Spleen (tissue), 11 donors: ENCODE measurements at regions not wholly inside any gene's neighbourhood (a gene's known extent, or its start where the extent isn't known, plus 50 kb on each side); places are given as distances from the start of the nearest gene placed in this dataset.

Experiments
- DNase-seq: peaks from one replicate; pipeline ENCODE4 v3.0.0-alpha.2; 2020
- H3K27ac ChIP-seq, 8 donors: fragments of 200-600 bp; sonication (generic) in 7 of 8; 1 replicate in 4 of 8; 2 replicates in 4 of 8; pipeline versions ENCODE4 v1.5.0 to v1.8.0; 2016 to 2021; ENCODE audit warnings: inconsistent platforms in 4 of 8, mild to moderate bottlenecking in 4 of 8, moderate library complexity in 1 of 8
- H3K27me3 ChIP-seq, 7 donors: fragments of 200-600 bp; sonication (generic) in 6 of 7; replicated peaks in 1 of 7; 1 replicate in 4 of 7; 2 replicates in 3 of 7; pipeline versions ENCODE4 v1.5.0 to v1.8.0; 2016 to 2021; ENCODE audit warnings: inconsistent platforms in 3 of 7, mild to moderate bottlenecking in 1 of 7
- H3K36me3 ChIP-seq, 6 donors: fragments of 200-600 bp; sonication (generic) in 5 of 6; 1 replicate in 4 of 6; 2 replicates in 2 of 6; pipeline versions ENCODE4 v1.5.0 to v1.8.0; 2016 to 2021; ENCODE audit warnings: inconsistent platforms in 2 of 6
- H3K4me1 ChIP-seq, 6 donors: fragments of 200-600 bp; sonication (generic) in 5 of 6; 1 replicate in 3 of 6; 2 replicates in 3 of 6; pipeline versions ENCODE4 v1.5.0 to v1.8.0; 2016 to 2021; ENCODE audit warnings: inconsistent platforms in 3 of 6
- H3K4me3 ChIP-seq, 8 donors: fragments of 200-600 bp; sonication (generic) in 7 of 8; 1 replicate in 4 of 8; 2 replicates in 4 of 8; pipeline versions ENCODE4 v1.5.0 to v1.8.0; 2016 to 2021; ENCODE audit warnings: inconsistent platforms in 4 of 8, mild to moderate bottlenecking in 4 of 8, moderate library complexity in 2 of 8
- H3K9me3 ChIP-seq, 8 donors: fragments of 200-600 bp; sonication (generic) in 7 of 8; 1 replicate in 4 of 8; 2 replicates in 4 of 8; pipeline versions ENCODE4 v1.5.0 to v1.8.0; 2016 to 2021; ENCODE audit warnings: inconsistent platforms in 4 of 8
- CTCF ChIP-seq, 11 experiments: fragments of 200-600 bp in 7 of 11; fragments of 450-650 bp in 4 of 11; sonication (generic) in 4 of 11; IDR thresholded peaks in 8 of 11; conservative IDR thresholded peaks in 3 of 11; 1 replicate in 7 of 11; 2 replicates in 4 of 11; pipeline versions ENCODE4 v1.4.0 to v1.8.0; 2016 to 2021; ENCODE audit warnings: antibody characterized with exemption in 11 of 11, inconsistent platforms in 4 of 11, mild to moderate bottlenecking in 1 of 11
- POLR2A ChIP-seq, 3 donors: fragments of 450-650 bp; IDR thresholded peaks; one replicate each; pipeline ENCODE4 v1.5.1; 2017; ENCODE audit warnings: antibody characterized with exemption in 3 of 3, mild to moderate bottlenecking in 1 of 3
- POLR2AphosphoS5 ChIP-seq, 3 donors: sonication (generic); formaldehyde crosslinking; IDR thresholded peaks; one replicate each; pipeline ENCODE4 v1.5.1; 2017; ENCODE audit warnings: antibody characterized with exemption in 3 of 3
- WGBS, 5 donors: extraction: QIAGEN DNeasy Blood & Tissue Kit in 3 of 5; methylation state at CpG; one replicate each; pipeline versions ENCODE4 v1.1.5 to v1.1.7; 2013 to 2018; 5-methylcytosine and 5-hydroxymethylcytosine counted together
- intact Hi-C: fragments of 100-400 bp; cut with DNase I; formaldehyde crosslinking; loops from one replicate; pipeline ENCODE4 v1.15.0; 2023; ENCODE audit warnings: low total_unique reads
- donor health status: healthy with polysubstance abuse.
- donor health status: DM: no; HTN: no; CAD: no; lungs with moderate emphysema.
- donor health status: DM: no; HTN: no; CAD: no.
- donor health status: Bipolar disorder and iron deficiency.
- donor health status: healthy.
- donor health status: DM: no; HTN: no; CAD: no.
- donor health status: DM: yes; HTN: yes; CAD: no.

- no peak for DNase-seq
- no peaks in the 10 kb centered on the region for H3K4me1 ChIP-seq
- 77 to 92% (median 86%) methylated on average over 3 of the region's 3 CpGs for WGBS, 5 donors
Measured at GRCh38 chr4:174405923-174406322, 116.4 kb downstream of the HPGD start.

GRCh38 chr4:174404677-174405076, 117.6 kb downstream of the HPGD start:
- Histone ChIP-seq H3K4me1 (no peaks in the 10 kb centered on the region), H3K9me3 (peaks cover 0 to under 1% (median 0%) of the 10 kb centered on the region in 8 donors), H3K27ac (no peak overlapping the region), H3K27me3 (no peaks in the 10 kb centered on the region), H3K36me3 (no peaks in the 10 kb centered on the region), H3K4me3 (no peak overlapping the region)
- TF ChIP-seq CTCF (IDR thresholded peaks at IDR 0.05 in 8 of 11, conservative IDR thresholded peaks at IDR 0.05 in 3 of 11): no peak
- TF ChIP-seq POLR2A (IDR thresholded peaks at IDR 0.05): no peak
- TF ChIP-seq POLR2AphosphoS5 (IDR thresholded peaks at IDR 0.05): no peak
- intact Hi-C loops: no loop called here
- DNase-seq: no peak
- 83 to 97% (median 91%) methylated on average over 1 of the region's 1 CpG for WGBS, 5 donors

More at GRCh38 chr4:174405923-174406322, 116.4 kb downstream of the HPGD start:
- Histone ChIP-seq H3K27me3 (no peaks in the 10 kb centered on the region), H3K4me3 (no peak overlapping the region), H3K9me3 (peaks cover 0 to 3% (median 0%) of the 10 kb centered on the region in 8 donors), H3K36me3 (no peaks in the 10 kb centered on the region), H3K27ac (no peak overlapping the region)
- TF ChIP-seq POLR2AphosphoS5 (IDR thresholded peaks at IDR 0.05): no peak
- TF ChIP-seq POLR2A (IDR thresholded peaks at IDR 0.05): no peak
- TF ChIP-seq CTCF (IDR thresholded peaks at IDR 0.05 in 8 of 11, conservative IDR thresholded peaks at IDR 0.05 in 3 of 11): no peak
- intact Hi-C loops: no loop called here

- Histone ChIP-seq H3K4me3 (no peak overlapping the region), H3K27me3 (no peaks in the 10 kb centered on the region), H3K4me1 (no peaks in the 10 kb centered on the region), H3K27ac (no peak overlapping the region), H3K9me3 (no peaks in the 10 kb centered on the region), H3K36me3 (no peaks in the 10 kb centered on the region)
- no peak for TF ChIP-seq POLR2A (IDR thresholded peaks at IDR 0.05)
- TF ChIP-seq CTCF (IDR thresholded peaks at IDR 0.05 in 8 of 11, conservative IDR thresholded peaks at IDR 0.05 in 3 of 11): no peak
- TF ChIP-seq POLR2AphosphoS5 (IDR thresholded peaks at IDR 0.05): no peak
- intact Hi-C loops: no loop called here
- 69 to 81% (median 78%) methylated on average over 6 of the region's 6 CpGs for WGBS, 5 donors
- DNase-seq: no peak
Measured at GRCh38 chr4:174403177-174403543, 119.1 kb downstream of the HPGD start.

- no peak for TF ChIP-seq POLR2A (IDR thresholded peaks at IDR 0.05)
- TF ChIP-seq CTCF (IDR thresholded peaks at IDR 0.05 in 8 of 11, conservative IDR thresholded peaks at IDR 0.05 in 3 of 11): no peak
- no peak for TF ChIP-seq POLR2AphosphoS5 (IDR thresholded peaks at IDR 0.05)
- Histone ChIP-seq H3K27me3 (no peaks in the 10 kb centered on the region), H3K36me3 (no peaks in the 10 kb centered on the region), H3K4me1 (no peaks in the 10 kb centered on the region), H3K27ac (no peak overlapping the region), H3K9me3 (no peaks in the 10 kb centered on the region), H3K4me3 (no peak overlapping the region)
- intact Hi-C loops: no loop called here
- 61 to 80% (median 65%) methylated on average over 3 of the region's 3 CpGs for WGBS, 5 donors
- no peak for DNase-seq
Measured at GRCh38 chr4:174402470-174403176, 118.9 kb downstream of the CEP44 start.
